GM19468 (cell line): ENCODE measurements at regions not wholly inside any gene's neighbourhood (a gene's known extent, or its start where the extent isn't known, plus 50 kb on each side); places are given as distances from the start of the nearest gene placed in this dataset.

Experiments used
- ATAC-seq: cut with Tn5 transposase; IDR thresholded peaks from one replicate; pipeline ENCODE4 v1.9.1; 2021; ENCODE audit warnings: mild to moderate bottlenecking, moderate library complexity, moderate number of reproducible peaks; ENCODE audit not compliant: unreplicated experiment; ENCODE audit errors: extremely low read depth

DNA sequence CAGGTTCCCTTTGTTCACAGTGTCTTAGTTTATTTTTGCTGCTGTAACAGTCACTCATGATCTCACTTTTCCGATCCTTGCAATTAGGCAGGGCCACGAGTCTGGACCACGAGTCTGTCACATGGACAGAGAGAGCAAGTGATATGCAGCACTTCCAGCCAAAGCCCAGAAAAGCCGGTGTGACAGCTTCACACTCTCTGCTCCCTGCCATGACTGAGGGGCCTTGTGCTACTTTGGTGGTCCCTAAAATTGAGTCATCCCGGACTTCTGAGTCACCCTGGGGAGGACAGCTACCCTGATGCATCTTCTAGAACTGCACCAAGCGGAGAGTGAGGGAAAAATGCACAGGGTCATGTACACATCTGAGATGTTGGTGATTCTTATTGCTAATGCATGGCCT is 179.6 kb downstream of the EFNB2 start:
- no peak for ATAC-seq

DNA sequence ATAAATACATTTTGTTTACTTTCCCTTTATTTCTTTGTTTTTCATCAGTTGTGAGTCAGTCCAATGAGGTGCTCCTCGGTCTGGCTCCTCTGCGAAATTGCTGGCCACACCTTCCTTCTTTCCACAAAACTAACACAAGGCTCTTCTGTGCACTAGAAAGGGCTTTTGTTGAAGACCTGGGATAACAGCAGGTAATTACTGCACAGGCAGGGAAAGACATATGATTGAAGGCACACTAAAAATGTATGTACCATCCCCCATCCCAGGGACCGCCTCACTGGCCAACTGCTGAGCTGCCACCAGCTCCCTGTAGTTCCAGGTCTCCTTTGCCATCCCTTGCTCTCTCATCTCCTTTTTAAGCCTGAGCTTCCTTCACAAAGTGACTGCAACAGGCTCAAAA is 180.5 kb downstream of the EFNB2 start:
- no peak for ATAC-seq

DNA sequence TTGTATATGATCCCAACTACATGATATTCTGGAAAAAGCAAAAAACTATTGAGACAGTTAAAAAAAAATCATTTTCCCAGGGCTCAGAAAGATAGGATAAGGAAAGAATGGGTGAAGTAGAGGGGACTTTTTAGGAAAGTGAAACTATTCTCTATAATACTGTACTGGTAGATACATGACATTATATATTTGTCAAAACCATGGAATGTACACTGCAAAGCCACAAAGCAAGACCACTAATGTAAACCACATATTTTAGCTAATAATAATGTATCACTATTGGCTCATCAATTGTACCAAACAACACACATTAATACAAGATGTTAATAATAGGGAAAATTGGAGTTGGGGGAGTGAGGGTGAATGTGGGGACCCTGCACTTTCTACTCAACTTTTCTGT is 182.6 kb downstream of the EFNB2 start:
- no peak for ATAC-seq

DNA sequence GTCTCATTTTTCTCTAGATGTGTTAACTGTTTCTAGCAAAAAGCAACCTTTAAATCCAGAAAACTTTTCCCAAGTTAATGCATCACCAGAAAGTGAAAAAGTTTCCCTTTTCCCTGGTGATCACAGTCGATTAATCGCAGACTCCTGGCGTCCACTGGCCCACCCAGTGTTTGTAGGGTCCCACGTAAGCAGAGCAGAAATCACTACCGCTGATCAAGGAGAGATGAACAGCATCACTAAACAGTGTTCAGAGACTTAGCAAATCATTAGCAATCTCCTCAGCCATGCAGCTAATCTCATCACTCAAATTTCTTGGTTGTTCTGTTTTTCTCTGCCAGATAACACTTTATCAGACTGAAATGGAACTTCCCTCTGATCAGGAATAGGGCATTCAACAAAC is 184.2 kb downstream of the EFNB2 start:
- no peak for ATAC-seq

DNA sequence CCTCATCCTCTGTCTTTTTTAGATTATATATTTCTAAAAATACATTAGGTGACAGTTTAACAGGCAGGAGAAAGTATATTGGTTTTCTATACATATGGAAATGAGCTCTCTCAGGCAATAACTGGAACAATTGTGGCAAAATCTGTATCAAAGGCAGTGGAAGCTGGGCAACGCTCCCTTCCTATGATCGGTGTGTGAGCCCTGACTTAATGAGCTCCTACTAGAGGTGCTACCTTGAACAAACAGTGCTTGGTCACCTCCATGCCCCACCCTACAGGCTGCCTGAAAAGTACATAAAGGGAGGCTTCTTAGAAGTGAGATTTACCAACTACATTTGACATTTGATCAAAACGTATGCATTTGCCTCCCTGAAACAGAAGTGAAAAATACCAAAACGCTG is 185.3 kb downstream of the EFNB2 start:
- no peak for ATAC-seq

DNA sequence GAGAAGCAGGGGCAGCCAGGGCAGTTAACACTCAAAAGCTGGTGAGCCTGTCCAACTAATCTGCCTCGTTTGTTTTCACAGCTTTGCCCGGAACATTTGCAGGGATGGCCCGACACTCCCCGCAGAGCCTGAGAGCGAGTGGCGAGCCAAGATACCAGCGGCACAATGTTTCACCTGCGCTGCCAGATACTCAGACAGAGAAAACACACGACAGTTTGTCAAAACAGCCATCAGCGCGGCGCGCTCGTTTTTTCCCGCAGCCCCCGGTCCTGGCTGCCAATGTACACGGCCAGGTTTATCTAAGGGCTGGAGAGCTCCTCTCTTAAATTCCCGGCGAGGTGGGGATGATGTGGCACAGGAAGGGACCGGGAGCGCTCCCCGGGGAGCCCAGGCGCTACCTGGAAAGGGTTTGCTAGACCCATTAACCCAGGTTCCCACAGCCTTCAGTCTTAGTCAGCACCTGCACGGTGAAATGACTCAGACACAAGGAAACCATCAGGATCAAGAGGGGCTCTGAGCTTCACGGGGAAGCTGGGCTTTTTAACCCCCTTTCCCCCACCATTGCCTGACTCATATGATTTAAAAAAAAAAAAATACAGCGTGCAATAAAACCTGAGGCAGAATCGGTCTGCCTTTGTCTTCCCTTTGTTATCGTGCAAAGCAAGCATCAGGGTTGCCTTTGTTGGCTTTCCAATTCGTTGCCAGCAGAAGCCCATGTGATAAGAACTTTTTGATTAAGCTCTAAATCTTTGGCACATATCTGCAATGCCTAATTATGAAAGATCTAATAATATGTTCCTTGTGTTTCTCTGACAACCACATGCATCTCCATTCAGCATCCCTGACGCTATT is 186.2 kb downstream of the EFNB2 start:
- ATAC-seq, result no peak

DNA sequence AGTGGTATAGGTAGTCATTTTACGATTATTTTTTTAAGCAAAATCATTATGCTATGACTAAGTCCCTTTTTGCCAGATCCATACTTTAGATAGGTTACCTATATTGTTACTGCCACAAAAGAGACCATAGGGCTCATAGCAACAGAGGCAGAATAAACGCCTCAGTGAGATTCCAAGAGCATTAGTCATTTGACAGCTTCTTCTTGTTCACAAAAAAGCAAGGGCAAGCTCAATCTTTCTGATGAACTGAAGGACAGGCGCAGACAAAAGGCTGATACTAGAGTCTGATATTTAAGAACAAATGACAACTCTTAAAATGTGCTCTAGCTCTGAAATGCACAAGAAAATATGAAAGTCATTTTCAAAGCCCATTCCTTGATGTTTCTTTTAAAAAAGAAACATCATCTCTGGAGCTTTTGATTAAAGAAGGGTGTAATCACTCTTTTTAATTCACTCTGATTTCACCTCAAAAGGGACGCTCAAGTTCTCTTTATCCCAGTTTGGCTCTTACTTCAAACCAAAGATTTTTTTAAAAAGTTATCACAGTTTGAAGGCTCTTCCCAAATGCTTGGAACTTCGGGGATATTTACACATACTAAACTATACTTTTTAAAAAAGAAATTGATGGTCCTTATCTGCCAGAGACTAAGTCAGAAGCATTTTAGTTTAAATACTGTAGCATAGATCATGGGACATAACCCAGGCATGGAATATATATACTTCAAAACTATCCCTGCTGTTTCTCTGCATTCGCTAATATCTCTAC is 187.2 kb downstream of the EFNB2 start:
- ATAC-seq, result no peak

DNA sequence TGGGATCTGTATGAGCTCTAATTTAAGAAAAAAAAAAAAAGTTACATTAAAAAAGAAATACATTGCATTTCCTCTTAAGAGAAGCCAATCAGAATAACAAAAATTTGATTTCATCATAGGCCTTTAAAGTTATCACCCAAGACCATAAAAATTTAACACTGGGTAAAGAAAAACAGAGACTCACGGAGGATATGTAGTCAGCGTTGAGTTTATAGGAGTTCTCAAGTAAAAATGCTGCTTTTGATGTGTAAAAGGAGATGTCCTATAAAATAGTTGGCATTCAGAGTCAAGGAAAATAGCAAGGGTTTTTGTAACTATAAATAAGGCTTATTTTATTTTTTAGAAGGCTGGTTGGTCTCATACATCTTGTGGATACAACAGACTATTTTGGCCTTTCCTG is 191.1 kb downstream of the EFNB2 start:
- ATAC-seq, result no peak

DNA sequence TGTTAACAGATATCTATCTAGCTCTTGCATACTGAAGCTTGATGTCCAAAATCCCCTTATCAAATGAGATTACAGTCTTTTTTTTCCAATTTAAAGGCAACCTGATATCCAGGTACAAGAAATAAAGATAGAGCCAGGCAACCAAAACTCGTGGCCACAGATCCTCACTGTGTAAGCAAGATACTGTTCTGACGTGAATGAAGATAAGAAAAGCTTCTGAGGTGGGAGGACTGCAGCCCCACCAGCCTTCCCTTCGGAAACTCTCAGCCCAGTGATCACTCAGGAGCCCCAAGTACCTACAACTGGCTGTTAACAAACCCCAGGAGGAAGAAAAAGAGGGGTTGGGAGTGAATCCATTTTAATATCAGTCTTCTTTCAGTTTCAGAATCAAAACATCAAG is 191.6 kb downstream of the EFNB2 start:
- ATAC-seq, result no peak

DNA sequence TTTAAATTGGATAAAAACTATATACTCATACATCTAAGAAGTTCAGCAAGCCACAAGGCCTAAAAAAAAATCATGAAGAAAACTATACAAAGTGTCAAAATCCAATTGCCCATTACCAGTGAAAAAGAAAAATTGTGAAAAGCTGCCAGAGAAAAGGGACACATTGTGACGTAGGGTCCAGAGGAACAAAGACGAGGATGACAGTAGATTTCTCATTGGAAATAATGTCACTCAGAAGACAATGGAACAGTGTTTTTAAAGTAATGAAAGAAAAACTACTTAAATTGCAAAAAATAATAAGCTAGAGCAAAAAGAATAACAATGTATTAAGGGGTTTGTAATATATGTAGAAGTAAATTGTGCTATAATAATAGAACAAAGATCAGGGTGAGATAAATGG is 195.2 kb downstream of the EFNB2 start:
- no peak for ATAC-seq

DNA sequence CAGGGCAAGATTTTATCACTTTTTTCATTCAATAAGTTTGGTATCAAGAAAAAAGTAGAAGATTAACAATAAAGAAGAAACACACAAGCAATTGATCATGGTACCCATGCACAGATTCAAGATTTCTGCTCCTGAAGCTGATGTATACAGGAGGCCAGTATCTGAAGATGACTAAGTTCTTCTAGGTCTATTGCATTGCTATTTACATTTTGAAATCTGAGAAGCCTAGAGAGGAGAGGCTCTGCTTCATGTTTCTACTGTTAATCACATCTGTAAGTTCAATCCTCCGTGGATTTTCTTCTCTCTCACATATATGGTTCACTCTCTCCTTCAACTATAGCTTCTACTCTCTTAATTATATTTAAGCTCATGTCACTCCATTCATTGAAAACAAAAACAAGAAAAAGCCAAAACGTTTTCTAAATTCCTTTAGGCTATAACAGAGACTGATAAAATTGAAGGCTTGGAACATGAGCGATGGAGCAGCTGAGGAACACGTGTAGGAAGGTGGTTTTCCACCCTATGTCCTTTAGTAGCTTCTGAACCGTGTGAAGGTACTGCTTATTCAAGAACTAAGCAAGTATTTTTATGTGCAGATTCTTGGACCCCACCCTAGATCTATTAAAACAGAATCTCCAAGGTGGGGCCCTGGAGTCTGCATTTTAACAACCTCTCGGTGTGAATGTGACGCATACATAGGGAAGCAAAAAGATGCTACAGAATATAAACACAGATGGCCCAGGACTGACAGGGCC is 198.2 kb downstream of the EFNB2 start:
- no peak for ATAC-seq

DNA sequence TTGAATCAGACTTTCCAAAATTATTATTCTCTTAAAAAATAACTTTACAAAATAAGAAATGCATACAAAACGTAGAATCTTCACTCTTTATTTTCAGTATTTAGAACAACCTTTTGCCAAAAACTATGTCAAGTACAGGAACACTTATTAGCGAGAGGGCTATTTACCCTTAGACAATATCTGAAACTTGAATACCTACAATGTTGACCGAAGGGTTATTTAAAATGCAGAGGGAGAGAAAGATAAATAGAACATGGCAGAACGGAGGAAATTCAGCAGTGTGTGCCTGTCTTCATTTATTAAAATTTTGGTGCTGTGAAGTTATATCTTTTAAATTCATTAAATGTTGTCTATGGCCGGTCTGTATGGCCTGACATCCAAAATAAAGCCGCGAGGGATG is 198.8 kb downstream of the EFNB2 start:
- ATAC-seq, result no peak

DNA sequence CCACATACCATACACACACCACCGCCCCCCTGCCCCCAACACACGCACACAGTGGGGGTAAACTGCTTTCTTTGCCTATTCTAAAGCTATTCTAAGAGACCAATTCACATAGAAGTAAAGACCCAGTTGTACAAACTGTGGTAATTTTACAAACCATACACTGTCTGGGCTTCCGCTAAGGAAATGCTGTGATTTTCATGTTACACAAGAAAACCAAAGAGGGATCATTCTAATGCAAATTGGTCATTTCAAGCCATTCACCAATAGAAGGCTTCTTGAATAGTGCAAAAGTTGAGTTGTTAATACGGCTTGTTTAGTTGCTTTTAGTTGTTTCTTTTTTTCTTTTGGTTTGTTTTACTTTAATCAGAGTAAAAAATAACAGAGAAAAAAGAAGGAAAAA is 202.8 kb downstream of the EFNB2 start:
- ATAC-seq, result no peak

DNA sequence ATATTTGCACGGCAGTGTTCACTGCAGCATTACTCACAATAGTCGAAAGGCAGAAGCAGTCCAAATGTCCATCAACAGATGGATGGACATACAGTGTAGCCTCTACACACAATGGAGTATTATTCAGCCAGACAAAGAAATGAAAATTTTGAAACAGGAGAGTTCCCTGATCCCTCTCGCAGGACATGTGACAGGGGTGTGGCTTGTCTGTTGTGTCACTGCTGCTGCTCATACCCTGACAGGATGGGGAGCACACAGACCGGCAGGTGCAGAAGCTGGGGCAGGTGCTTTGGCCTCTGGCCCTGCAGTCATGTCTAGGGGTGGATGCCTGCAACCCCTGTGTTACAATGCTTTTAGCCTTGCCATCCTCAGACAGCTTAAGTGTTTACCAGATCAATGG is 204.3 kb downstream of the EFNB2 start:
- ATAC-seq, result no peak

DNA sequence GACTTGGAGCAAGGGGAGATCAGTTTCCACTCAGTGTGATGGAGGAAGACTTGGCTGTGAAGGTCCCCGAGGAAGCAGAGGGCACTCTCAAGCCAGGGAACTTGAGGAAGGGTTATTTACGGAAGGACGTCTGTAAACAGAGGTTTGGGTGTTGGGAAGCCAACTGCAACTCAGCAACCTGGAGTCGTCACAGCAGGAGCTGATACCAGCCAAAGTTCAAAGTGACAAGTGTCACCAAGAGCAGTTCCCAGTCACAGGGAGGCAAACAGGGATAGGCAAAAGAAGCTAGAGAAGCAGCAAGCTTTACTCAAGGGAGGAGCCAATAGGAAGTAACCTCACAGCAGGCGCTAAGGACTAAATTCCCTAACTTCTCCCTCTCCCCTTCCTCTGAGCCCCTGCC is 205.5 kb downstream of the EFNB2 start:
- no peak for ATAC-seq

DNA sequence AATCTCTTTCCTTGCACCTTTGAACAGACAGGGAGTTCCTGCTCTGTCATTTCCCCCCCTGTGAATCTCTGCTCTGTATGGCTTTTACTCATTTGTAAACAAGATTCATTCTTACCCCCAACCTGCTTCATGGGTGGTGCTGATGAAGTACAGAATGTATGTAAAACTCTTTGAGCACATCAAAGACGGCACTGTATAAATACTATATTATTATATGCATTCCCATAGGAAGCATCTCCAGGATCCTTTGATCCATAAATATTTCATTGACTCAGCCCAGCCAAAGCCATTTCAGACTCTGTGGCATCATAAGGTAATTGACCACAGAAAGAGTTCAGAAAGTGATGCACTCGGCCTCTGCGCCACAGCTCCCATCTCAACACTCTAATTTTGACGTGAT is 208.7 kb downstream of the EFNB2 start:
- ATAC-seq, result no peak

DNA sequence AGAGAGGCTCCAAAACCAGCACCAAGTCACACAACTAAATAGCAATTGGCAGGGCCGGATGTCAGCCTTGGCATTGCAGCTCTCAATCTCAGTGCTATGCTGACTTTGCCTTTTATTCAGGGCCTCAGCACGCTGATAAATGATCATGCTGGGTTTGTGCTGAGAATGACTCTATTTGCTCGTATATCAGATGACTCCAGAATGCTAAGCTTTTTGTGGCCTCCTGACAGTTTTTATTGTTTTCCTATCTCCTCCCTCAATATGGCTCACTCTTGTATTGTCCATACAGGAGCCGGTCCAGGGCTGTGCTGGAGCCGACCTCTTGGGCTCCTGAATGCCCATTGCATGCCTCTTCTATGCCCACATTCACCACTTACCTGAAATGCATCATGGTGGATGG is 211.0 kb downstream of the EFNB2 start:
- ATAC-seq, result no peak

DNA sequence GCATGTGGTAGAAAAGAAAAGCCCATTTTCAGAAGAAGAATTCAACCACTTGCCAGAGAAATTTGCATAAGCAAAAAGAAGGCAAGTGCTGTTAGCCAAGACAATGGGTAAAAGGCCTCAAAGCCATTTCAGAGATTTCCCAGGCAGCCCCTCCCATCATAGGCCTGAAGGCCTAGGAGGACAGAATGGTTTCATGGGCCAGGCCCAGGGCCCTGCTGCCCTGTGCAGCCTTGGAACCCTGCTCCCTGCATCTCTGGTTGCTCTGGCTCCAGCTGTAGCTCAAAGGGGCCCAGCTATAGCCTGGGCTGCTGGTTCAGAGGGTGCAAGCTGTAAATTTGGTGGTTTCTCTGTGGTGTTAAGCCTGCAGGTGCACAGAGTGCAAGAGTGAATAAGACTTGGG is 212.8 kb downstream of the EFNB2 start:
- ATAC-seq, result no peak

DNA sequence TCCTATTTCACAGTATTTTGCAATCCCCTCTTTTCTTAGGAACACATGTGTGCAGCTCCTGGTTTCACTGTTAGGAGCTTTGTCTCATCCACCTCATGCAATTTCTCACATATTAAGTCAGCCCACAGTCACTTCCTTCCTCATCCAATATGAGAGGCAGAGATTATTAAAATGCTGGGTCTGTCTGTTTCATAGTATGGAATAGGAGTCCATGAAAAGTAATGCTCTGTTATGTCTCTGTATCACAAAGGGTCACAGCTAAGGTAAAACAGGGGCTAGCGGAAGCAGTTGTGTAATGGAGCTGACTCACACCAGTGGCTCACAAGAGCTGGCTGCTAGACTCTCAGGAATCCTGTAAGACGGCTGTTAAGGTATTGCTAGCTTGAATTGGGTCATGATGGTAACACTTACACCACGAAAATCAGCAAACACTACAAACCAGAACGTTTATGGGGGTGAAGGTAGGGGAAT is 216.5 kb downstream of the EFNB2 start:
- ATAC-seq, result no peak

DNA sequence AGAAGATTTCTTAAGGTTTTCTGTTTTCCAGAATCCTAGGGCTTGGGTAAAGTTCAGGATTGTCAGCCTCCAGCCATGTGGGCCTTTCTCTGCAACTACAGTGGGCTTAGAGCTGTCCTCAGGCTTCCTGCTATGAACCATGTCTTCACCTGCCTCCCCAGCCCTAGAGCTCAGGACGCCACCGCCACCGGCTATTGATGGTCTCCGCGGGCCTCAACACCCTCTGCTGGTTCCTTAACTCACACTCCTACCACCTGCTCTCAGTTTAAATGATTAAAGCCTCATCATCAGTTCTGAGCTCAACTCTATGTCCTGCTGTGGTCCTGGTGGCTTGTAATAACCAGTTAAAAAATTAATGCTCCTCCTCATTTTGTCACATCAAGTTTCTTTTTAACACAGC is 221.0 kb downstream of the EFNB2 start:
- ATAC-seq, result no peak

DNA sequence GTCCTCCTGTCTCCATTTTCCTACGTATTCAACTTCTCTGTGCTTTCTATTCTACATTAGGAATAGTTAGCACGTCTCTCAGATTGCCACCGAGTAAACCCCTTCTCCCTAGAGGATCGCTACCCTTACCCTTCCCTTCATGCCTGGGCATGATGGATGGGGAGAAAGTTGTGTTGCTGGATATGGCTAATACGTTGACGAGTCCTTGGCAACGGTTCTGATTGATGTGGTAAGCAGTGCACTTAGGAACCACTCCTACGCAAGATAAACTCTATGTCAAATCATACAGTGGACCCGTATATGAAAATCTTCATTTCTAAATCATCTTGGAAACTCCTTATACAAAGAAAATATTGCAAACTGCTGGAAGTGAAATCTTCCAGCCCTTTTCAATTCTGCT is 224.5 kb downstream of the EFNB2 start:
- no peak for ATAC-seq
